Activated CD4-positive, alpha-beta T cell treated with anti-CD3 and anti-CD28 coated beads for 36 hours (primary cell): ENCODE measurements at regions not wholly inside any gene's neighbourhood (a gene's known extent, or its start where the extent isn't known, plus 50 kb on each side); places are given as distances from the start of the nearest gene placed in this dataset.
"Not testable (repeated sequence)": the region's sequence is repeated elsewhere in the genome, so short reads cannot be mapped to it uniquely, and the experiment has no call there.

Experiments used
- ATAC-seq: fragments of 200-7000 bp; cut with Tn5 transposase; one replicate; pipeline ENCODE4 v1.10.0; 2021; ENCODE audit warnings: mild to moderate bottlenecking, moderate library complexity
- CTCF ChIA-PET: fragments of 350-600 bp; sonication (Branson Sonifier 250); formaldehyde crosslinking; loops from one replicate; lab custom pipeline; 2021; ENCODE audit warnings: antibody characterized with exemption; lab: Charles Lee
- POLR2A ChIA-PET: fragments of 350-600 bp; sonication (Branson Sonifier 250); formaldehyde crosslinking; loops from one replicate; lab custom pipeline; 2021; ENCODE audit warnings: antibody characterized with exemption, inconsistent platforms; lab: Charles Lee
- DNase-seq: peaks from one replicate; pipeline ENCODE4 v3.0.0-alpha.2; 2020
- H3K27ac Mint-ChIP-seq: one replicate; pipeline ENCODE4 v1.8.0; 2021; ENCODE audit warnings: mixed read lengths
- H3K27me3 Mint-ChIP-seq: one replicate; pipeline ENCODE4 v1.8.0; 2021; ENCODE audit warnings: mixed read lengths
- H3K36me3 Mint-ChIP-seq: one replicate; pipeline ENCODE4 v1.8.0; 2021; ENCODE audit warnings: low read depth, mixed read lengths
- H3K4me1 Mint-ChIP-seq: one replicate; pipeline ENCODE4 v1.8.0; 2021; ENCODE audit warnings: mixed read lengths
- H3K4me3 Mint-ChIP-seq: one replicate; pipeline ENCODE4 v1.8.0; 2021; ENCODE audit warnings: mild to moderate bottlenecking, moderate library complexity, mixed read lengths
- H3K9me3 Mint-ChIP-seq: one replicate; pipeline ENCODE4 v1.8.0; 2021; ENCODE audit warnings: low read depth, mixed read lengths
- intact Hi-C, 2 experiments: fragments of 100-400 bp; cut with DNase I in 1 of 2; cut with micrococcal nuclease in 1 of 2; formaldehyde crosslinking; loops; one replicate each; pipeline versions ENCODE4 v1.14.2 to v1.15.1; 2022 to 2024; cut with DNase I, micrococcal nuclease

DNA sequence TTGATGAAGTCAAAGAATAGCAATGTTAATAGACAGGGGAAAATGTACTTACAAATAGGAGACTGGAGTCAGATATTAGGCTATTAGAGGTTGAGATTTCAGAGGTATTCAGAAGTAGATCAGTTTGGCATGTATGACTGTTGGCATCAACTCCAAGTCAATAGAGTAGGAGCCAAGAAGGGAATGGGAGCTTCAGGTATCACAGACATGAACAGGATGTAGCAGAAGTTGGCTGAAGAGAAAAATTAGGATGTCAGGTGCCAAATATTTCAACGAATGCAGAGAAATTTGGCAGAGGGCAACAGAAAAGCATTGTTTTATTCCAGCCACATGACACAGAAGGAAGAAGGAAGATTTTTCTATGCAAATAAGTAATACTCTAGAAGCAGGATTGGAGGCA lies 69.7 kb downstream of the GLYATL1 start:
- DNase-seq (no peak), ATAC-seq (no peak)
- Mint-ChIP-seq H3K27me3 (peaks cover 19% of the 10 kb centered on the region), H3K4me1 (no peaks in the 10 kb centered on the region), H3K27ac (no peak overlapping the region), H3K9me3 (no peaks in the 10 kb centered on the region), H3K36me3 (no peaks in the 10 kb centered on the region), H3K4me3 (no peak overlapping the region)
- POLR2A ChIA-PET, result no interaction called here
- intact Hi-C loops, result no loop called here
- CTCF ChIA-PET, result no interaction called here

DNA sequence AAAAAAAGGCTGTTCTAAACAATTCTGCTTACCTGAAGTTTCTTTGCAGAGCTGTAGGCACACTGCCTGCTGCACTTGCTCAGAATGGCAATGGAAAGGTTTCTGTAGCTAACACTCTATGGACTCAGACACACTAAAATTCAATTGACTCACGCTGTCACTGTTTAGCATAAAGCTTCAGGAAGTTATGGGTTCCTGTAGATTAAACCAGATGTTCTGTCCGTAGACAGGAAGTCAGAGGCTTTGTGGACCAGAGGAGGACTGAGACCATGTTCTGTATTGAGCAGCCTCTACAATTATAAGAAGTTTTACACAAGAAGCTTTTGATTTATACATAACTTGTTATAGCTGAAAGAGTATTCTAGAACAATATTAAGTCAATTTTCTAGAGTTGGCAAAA lies 70.4 kb downstream of the GLYATL1 start:
- H3K4me3 Mint-ChIP-seq, result no peak overlapping the region
- no peaks in the 10 kb centered on the region for H3K9me3 Mint-ChIP-seq
- ATAC-seq (no peak), DNase-seq (no peak)
- H3K27me3 Mint-ChIP-seq, result peaks cover 17% of the 10 kb centered on the region
- POLR2A ChIA-PET, result no interaction called here
- no peaks in the 10 kb centered on the region for H3K4me1 Mint-ChIP-seq
- no peak overlapping the region for H3K27ac Mint-ChIP-seq
- CTCF ChIA-PET, result interaction anchor here (1.1 kb wide), 1 partner anchor 14 kb away, joined by 4 read pairs; no protein-coding TSS in a partner anchor
- intact Hi-C loops, result no loop called here
- H3K36me3 Mint-ChIP-seq, result no peaks in the 10 kb centered on the region

GRCh38 chr11:59010708-59011107 lies 71.4 kb downstream of the GLYATL1 start:
- intact Hi-C loops, result no loop called here
- Mint-ChIP-seq H3K27me3 (peaks cover 16% of the 10 kb centered on the region), H3K4me3 (no peak overlapping the region), H3K36me3 (no peaks in the 10 kb centered on the region), H3K4me1 (no peaks in the 10 kb centered on the region), H3K27ac (no peak overlapping the region), H3K9me3 (no peaks in the 10 kb centered on the region)
- POLR2A ChIA-PET, result no interaction called here
- ATAC-seq, result no peak
- CTCF ChIA-PET, result interaction anchor here (1.1 kb wide), 1 partner anchor 16 kb away, joined by 4 read pairs; no protein-coding TSS in a partner anchor
- DNase-seq, result no peak

- Mint-ChIP-seq H3K4me3 (no peak overlapping the region), H3K27me3 (peaks cover 15% of the 10 kb centered on the region), H3K36me3 (peaks cover 1% of the 10 kb centered on the region), H3K27ac (no peak overlapping the region), H3K4me1 (no peaks in the 10 kb centered on the region), H3K9me3 (no peaks in the 10 kb centered on the region)
- intact Hi-C loops, result no loop called here
- DNase-seq, result no peak
- ChIA-PET POLR2A (no interaction called here), CTCF (interaction anchor here (0.7 kb wide), 1 partner anchor 107 kb away, joined by 3 read pairs; no protein-coding TSS in a partner anchor)
- no peak for ATAC-seq
These were observed 72.5 kb downstream of the GLYATL1 start for GRCh38 chr11:59011655-59012397.

DNA sequence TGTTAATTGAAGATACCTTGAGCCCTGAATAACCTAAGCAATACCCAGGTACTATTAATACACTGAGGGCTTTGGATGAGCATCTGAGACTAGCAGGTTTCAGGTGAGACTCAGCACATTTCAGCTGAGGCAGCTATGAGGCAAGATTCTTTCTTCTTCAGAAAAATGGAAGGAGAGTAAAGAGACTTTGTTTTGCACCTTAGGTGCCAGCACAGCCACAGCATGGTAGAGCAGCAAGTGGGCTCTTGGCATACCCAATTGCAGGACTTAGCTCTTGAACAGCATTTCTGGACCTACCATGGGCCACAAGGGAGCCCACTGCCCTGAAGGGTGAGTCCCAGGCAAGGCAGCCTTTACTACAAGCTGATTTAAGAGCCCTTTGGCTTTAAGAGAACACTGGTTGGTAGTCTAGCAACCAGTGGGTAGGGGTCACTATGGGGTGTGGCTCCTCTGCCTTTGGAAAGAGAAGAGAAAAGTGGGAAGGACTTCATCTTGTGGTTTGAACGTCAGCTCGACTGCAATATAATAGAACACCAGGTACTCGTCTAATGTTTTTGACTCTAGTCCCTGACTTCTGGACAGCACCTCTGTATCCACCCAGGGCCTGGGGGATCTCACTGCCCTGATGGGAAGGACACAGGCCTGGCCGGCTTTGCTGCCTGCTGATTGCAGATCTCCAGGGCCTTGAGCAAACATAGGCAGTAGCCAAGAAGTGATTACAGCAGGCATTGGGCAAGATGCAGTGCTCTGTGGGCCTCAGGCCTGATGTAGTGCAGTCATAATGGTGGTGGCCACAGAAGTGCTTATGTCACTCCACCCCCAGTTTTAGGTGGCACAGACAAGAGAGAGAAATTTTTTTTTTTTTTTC lies 73.3 kb downstream of the GLYATL1 start:
- intact Hi-C loops, result no loop called here
- no peak for DNase-seq
- Mint-ChIP-seq H3K4me3 (no peak overlapping the region), H3K9me3 (no peaks in the 10 kb centered on the region), H3K27me3 (peaks cover 14% of the 10 kb centered on the region), H3K27ac (no peak overlapping the region), H3K4me1 (no peaks in the 10 kb centered on the region), H3K36me3 (peaks cover 1% of the 10 kb centered on the region)
- POLR2A ChIA-PET, result no interaction called here
- ATAC-seq, result no peak
- CTCF ChIA-PET, result interaction anchor here (0.7 kb wide), 1 partner anchor 108 kb away, joined by 3 read pairs; no protein-coding TSS in a partner anchor

DNA sequence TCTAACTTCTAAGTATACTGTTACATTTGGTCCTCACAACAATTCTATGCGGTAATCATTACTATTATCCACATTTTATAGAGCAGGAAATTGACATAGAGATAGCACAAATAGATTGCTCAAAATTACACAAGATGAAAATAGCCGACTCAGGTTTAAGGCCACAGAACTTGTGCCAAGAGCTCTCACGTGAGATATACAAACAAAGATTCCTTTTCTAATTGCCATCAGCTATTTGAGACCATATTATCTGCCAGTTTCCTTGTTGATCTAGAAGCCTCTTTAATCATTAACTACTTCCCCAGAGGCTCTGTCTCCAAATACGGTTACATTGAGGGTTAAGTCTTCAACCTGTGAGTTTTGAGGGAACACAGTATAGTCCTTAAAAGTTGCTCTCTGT lies 61.0 kb upstream of the GLYATL1B start:
- ATAC-seq (no peak), DNase-seq (no peak)
- Mint-ChIP-seq H3K27me3 (peaks cover 9% of the 10 kb centered on the region), H3K36me3 (no peaks in the 10 kb centered on the region), H3K27ac (no peak overlapping the region), H3K4me3 (no peak overlapping the region), H3K9me3 (no peaks in the 10 kb centered on the region), H3K4me1 (no peaks in the 10 kb centered on the region)
- POLR2A ChIA-PET, result no interaction called here
- intact Hi-C loops, result no loop called here
- CTCF ChIA-PET, result no interaction called here

DNA sequence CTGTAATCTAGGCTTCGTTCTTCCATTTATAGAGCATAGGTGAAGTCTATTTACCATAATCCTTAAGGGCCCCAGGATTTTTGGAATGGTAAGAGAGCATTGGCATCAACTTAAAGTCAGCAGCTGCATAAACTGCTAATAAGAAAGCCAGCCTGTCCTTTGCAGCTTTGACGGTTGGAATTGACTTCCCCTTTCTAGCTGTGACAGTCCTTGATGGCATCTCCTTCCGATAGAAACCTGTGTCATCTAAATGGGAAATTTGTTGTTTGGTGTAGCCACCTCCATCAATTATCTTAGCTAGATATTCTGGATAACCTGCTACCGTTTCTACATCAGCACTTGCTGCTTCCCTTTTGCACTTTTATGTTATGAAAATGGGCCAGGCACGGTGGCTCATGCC lies 58.0 kb upstream of the GLYATL1B start:
- CTCF ChIA-PET, result no interaction called here
- ATAC-seq, result no peak
- peaks cover 21% of the 10 kb centered on the region for H3K27me3 Mint-ChIP-seq
- DNase-seq, result no peak
- H3K4me1 Mint-ChIP-seq, result no peaks in the 10 kb centered on the region
- no peak overlapping the region for H3K4me3 Mint-ChIP-seq
- H3K27ac Mint-ChIP-seq, result no peak overlapping the region
- intact Hi-C loops, result no loop called here
- POLR2A ChIA-PET, result no interaction called here
- no peaks in the 10 kb centered on the region for H3K36me3 Mint-ChIP-seq
- no peaks in the 10 kb centered on the region for H3K9me3 Mint-ChIP-seq

GRCh38 chr11:59029366-59029889 lies 56.7 kb upstream of the GLYATL1B start:
- H3K27me3 Mint-ChIP-seq, result peaks cover 26% of the 10 kb centered on the region
- no peaks in the 10 kb centered on the region for H3K9me3 Mint-ChIP-seq
- no peak overlapping the region for H3K4me3 Mint-ChIP-seq
- no peak overlapping the region for H3K27ac Mint-ChIP-seq
- ChIA-PET CTCF (no interaction called here), POLR2A (no interaction called here)
- ATAC-seq (no peak), DNase-seq (no peak)
- intact Hi-C loops, result no loop called here
- H3K4me1 Mint-ChIP-seq, result no peaks in the 10 kb centered on the region
- no peaks in the 10 kb centered on the region for H3K36me3 Mint-ChIP-seq

DNA sequence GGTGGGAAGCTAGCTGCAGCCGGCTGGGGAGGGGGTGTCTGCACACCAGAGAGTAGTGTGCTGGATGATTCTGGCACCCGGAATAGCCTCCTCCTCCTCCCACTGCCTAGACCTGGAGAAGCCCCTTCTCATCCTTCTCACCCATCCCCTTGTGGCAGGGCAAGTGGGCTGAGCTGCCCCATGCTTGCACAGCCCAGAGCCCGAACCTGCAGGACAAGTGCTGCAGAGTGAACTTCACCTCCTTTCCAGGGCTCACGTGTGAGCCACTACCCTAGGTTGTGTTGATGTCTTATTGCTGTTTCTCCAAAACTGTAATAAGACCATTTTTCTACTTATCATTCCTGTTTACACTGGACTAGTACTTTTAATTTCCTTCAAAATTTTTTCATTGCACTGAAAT lies 56.1 kb upstream of the GLYATL1B start:
- intact Hi-C loops, result no loop called here
- no peaks in the 10 kb centered on the region for H3K36me3 Mint-ChIP-seq
- H3K4me3 Mint-ChIP-seq, result no peak overlapping the region
- no peaks in the 10 kb centered on the region for H3K9me3 Mint-ChIP-seq
- no peak for DNase-seq
- ChIA-PET POLR2A (no interaction called here), CTCF (no interaction called here)
- peaks cover 30% of the 10 kb centered on the region for H3K27me3 Mint-ChIP-seq
- no peaks in the 10 kb centered on the region for H3K4me1 Mint-ChIP-seq
- no peak overlapping the region for H3K27ac Mint-ChIP-seq
- ATAC-seq, result no peak

DNA sequence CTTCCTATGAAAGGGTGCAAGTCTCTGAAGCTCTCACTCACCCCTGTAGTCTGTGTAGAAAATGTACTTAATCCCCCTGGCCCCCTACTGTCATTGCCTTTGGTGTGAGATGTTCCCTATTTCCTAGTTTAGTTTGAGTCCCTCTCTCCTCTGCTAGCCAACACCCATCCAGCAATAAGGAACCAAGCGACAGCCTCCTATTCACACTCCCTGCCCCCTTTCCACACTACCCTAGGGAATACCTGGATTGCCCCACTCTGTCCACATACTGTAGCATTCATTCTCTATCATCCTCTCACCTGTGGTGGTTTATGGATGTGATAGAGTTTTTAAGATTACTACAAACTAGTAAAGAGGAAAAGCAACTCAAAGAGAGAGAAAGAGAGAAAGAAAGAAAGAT lies 54.4 kb upstream of the GLYATL1B start:
- H3K27me3 Mint-ChIP-seq, result peaks cover 36% of the 10 kb centered on the region
- H3K27ac Mint-ChIP-seq, H3K4me1 Mint-ChIP-seq, H3K4me3 Mint-ChIP-seq, POLR2A ChIA-PET, DNase-seq, intact Hi-C loops, H3K9me3 Mint-ChIP-seq, H3K36me3 Mint-ChIP-seq, CTCF ChIA-PET, ATAC-seq: not testable (repeated sequence)
